Upper lobe of left lung (tissue), 4 donors: ENCODE measurements at regions not wholly inside any gene's neighbourhood (a gene's known extent, or its start where the extent isn't known, plus 50 kb on each side); places are given as distances from the start of the nearest gene placed in this dataset.

Source experiments
- small RNA-seq, 4 donors: library from RNA; depleted of rRNA; stranded (forward); fragments of <200 nt; gene quantifications; one replicate each; pipeline ENCODE3, GENCODE V24; 2016

Small RNAs in the stretch of these regions (small RNA-seq; reads per million reads assigned to genes)
- 0 reads per million in 4 donors for gene AC044792.1
